OCI-LY3 (cell line): ENCODE measurements at regions not wholly inside any gene's neighbourhood (a gene's known extent, or its start where the extent isn't known, plus 50 kb on each side); places are given as distances from the start of the nearest gene placed in this dataset.

Experiments
- EZH2phosphoT487 ChIP-seq: fragments of 200-600 bp; shearing (Covaris generic); IDR thresholded peaks from 2 replicates; pipeline ENCODE4 v1.6.1; 2018; ENCODE audit warnings: antibody characterized with exemption, mixed run types, low read depth
- TF ChIP-seq, protein P1 (sequence below): fragments of 200-600, 300-600 bp; sonication (generic); IDR thresholded peaks from 2 replicates; pipeline ENCODE4 v1.5.1; 2014; ENCODE audit warnings: antibody characterized with exemption, low read length, low read depth

DNA sequence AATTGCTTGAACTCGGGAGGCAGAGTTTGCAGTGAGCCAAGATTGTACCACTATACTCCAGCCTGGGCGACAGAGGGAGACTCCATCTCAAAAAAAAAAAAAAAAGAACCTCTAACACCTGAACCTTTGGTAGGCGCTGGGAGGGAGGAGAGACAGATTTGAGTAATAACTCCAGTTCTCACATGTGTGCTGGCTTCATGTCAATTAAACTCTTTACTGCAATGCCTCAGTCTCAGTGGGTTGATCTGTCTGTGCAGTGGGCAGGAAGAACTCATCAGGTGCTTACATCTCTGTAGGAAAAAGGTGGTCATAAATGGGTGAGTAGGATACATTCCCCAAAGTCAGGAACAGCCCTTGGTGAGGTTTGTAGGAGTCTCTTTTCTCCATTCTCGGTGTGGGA lies 85.1 kb upstream of the ABCC4 start:
- TF ChIP-seq, protein P1, sequence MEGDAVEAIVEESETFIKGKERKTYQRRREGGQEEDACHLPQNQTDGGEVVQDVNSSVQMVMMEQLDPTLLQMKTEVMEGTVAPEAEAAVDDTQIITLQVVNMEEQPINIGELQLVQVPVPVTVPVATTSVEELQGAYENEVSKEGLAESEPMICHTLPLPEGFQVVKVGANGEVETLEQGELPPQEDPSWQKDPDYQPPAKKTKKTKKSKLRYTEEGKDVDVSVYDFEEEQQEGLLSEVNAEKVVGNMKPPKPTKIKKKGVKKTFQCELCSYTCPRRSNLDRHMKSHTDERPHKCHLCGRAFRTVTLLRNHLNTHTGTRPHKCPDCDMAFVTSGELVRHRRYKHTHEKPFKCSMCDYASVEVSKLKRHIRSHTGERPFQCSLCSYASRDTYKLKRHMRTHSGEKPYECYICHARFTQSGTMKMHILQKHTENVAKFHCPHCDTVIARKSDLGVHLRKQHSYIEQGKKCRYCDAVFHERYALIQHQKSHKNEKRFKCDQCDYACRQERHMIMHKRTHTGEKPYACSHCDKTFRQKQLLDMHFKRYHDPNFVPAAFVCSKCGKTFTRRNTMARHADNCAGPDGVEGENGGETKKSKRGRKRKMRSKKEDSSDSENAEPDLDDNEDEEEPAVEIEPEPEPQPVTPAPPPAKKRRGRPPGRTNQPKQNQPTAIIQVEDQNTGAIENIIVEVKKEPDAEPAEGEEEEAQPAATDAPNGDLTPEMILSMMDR, result no peak
- no peak for TF ChIP-seq EZH2phosphoT487
